Keratinocyte (primary cell): ENCODE measurements at regions not wholly inside any gene's neighbourhood (a gene's known extent, or its start where the extent isn't known, plus 50 kb on each side); places are given as distances from the start of the nearest gene placed in this dataset.

Experiments
- DNase-seq: peaks from one replicate; pipeline ENCODE4 v3.0.0-alpha.2; 2011; ENCODE audit warnings: low read depth, missing footprints, low spot score
- FAIRE-seq: peaks from 2 replicates; lab custom pipeline; 2011; peaks lifted over from hg19 to GRCh38; lab: Jason Lieb, UNC
- H2AFZ ChIP-seq: 2 replicates; pipeline ENCODE4 v1.6.0; 2012; ENCODE audit warnings: low read length, control low read depth, inconsistent platforms; ENCODE audit not compliant: control insufficient read depth
- H3K27ac ChIP-seq: 2 replicates; pipeline ENCODE4 v1.5.1; 2011; ENCODE audit warnings: low read length; ENCODE audit not compliant: control insufficient read depth, insufficient read depth
- H3K27me3 ChIP-seq: 3 replicates; pipeline ENCODE4 v1.6.0; 2011; ENCODE audit warnings: low read length; ENCODE audit not compliant: control insufficient read depth, insufficient read depth; ENCODE audit errors: extremely low read depth
- H3K36me3 ChIP-seq, 2 experiments: 2 replicates in 1 of 2; 3 replicates in 1 of 2; pipeline ENCODE4 v1.5.1; 2011; ENCODE audit warnings: low read length in 2 of 2, mild to moderate bottlenecking in 1 of 2; ENCODE audit not compliant: control insufficient read depth in 2 of 2, insufficient read depth in 2 of 2; ENCODE audit errors: extremely low read depth in 1 of 2
- H3K4me1 ChIP-seq: 3 replicates; pipeline ENCODE4 v1.5.1; 2011; ENCODE audit warnings: low read length; ENCODE audit not compliant: control insufficient read depth, insufficient read depth; ENCODE audit errors: extremely low read depth
- H3K4me2 ChIP-seq: 3 replicates; pipeline ENCODE4 v1.6.0; 2011; ENCODE audit warnings: low read depth, low read length; ENCODE audit not compliant: control insufficient read depth, insufficient read depth; ENCODE audit errors: extremely low read depth
- H3K4me3 ChIP-seq, 3 experiments: fragments of 200-600 bp in 1 of 3; sonication (generic) in 1 of 3; 2 replicates in 2 of 3; 3 replicates in 1 of 3; pipeline ENCODE4 v1.5.1; 2011 to 2016; ENCODE audit warnings: low read length in 3 of 3, mild to moderate bottlenecking in 3 of 3, control low read depth in 2 of 3, inconsistent platforms in 1 of 3, low read depth in 1 of 3, mixed read lengths in 1 of 3, mixed run types in 1 of 3, moderate library complexity in 1 of 3; ENCODE audit not compliant: control insufficient read depth in 2 of 3, insufficient read depth in 2 of 3; ENCODE audit errors: extremely low read depth in 1 of 3
- H3K79me2 ChIP-seq: 2 replicates; pipeline ENCODE4 v1.6.0; 2012; ENCODE audit warnings: low read length; ENCODE audit not compliant: control insufficient read depth, insufficient read depth
- H3K9ac ChIP-seq: 3 replicates; pipeline ENCODE4 v1.6.0; 2011; ENCODE audit warnings: low read length; ENCODE audit not compliant: control insufficient read depth, insufficient read depth; ENCODE audit errors: extremely low read depth
- H3K9me1 ChIP-seq: 3 replicates; pipeline ENCODE4 v1.6.0; 2011; ENCODE audit warnings: low read length; ENCODE audit not compliant: control insufficient read depth, insufficient read depth; ENCODE audit errors: extremely low read depth
- H3K9me3 ChIP-seq: 2 replicates; pipeline ENCODE4 v1.5.1; 2012; ENCODE audit warnings: low read depth, low read length; ENCODE audit not compliant: control insufficient read depth
- H4K20me1 ChIP-seq: 3 replicates; pipeline ENCODE4 v1.6.0; 2011; ENCODE audit warnings: low read length; ENCODE audit not compliant: control insufficient read depth, insufficient read depth; ENCODE audit errors: extremely low read depth
- EZH2 ChIP-seq: IDR thresholded peaks from one replicate; pipeline ENCODE4 v1.6.1; 2012; ENCODE audit warnings: inconsistent platforms, mild to moderate bottlenecking, low read length, moderate library complexity
- dilution Hi-C: fragments of 300-500 bp; cut with MboI; formaldehyde crosslinking; loops from one replicate; pipeline ENCODE4 v1.7.0; 2020; ENCODE audit warnings: low sequenced_read_pairs; ENCODE audit not compliant: extremely low pct_ligation_motif_present
- TF ChIP-seq, protein P1 (sequence below), 3 experiments: IDR thresholded peaks in 1 of 3; conservative IDR thresholded peaks in 1 of 3; optimal IDR thresholded peaks in 1 of 3; 2 replicates in 2 of 3; 3 replicates in 1 of 3; pipeline versions ENCODE3 to v1.5.1; 2011; ENCODE audit warnings: low read length in 3 of 3, mild to moderate bottlenecking in 3 of 3, moderate library complexity in 2 of 3, control low read depth in 1 of 3, inconsistent platforms in 1 of 3; ENCODE audit not compliant: insufficient read depth in 2 of 3; ENCODE audit errors: extremely low read depth in 1 of 3

GRCh38 chr1:189405419-189405818, 1072.2 kb downstream of the BRINP3 start:
- no peak overlapping the region for H3K4me3 ChIP-seq
- H2AFZ ChIP-seq = no peak overlapping the region
- no peaks in the 10 kb centered on the region for H3K79me2 ChIP-seq
- no peak overlapping the region for H3K27ac ChIP-seq
- H3K4me1 ChIP-seq = no peaks in the 10 kb centered on the region
- H3K27me3 ChIP-seq = no peaks in the 10 kb centered on the region
- no peaks in the 10 kb centered on the region for H3K9me1 ChIP-seq
- DNase-seq = no peak
- TF ChIP-seq, protein P1, sequence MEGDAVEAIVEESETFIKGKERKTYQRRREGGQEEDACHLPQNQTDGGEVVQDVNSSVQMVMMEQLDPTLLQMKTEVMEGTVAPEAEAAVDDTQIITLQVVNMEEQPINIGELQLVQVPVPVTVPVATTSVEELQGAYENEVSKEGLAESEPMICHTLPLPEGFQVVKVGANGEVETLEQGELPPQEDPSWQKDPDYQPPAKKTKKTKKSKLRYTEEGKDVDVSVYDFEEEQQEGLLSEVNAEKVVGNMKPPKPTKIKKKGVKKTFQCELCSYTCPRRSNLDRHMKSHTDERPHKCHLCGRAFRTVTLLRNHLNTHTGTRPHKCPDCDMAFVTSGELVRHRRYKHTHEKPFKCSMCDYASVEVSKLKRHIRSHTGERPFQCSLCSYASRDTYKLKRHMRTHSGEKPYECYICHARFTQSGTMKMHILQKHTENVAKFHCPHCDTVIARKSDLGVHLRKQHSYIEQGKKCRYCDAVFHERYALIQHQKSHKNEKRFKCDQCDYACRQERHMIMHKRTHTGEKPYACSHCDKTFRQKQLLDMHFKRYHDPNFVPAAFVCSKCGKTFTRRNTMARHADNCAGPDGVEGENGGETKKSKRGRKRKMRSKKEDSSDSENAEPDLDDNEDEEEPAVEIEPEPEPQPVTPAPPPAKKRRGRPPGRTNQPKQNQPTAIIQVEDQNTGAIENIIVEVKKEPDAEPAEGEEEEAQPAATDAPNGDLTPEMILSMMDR (optimal IDR thresholded peaks at IDR 0.05 in 1 of 3, IDR thresholded peaks at IDR 0.05 in 1 of 3, conservative IDR thresholded peaks at IDR 0.05 in 1 of 3; ENCODE audit: extremely low read depth in 1 of 3, insufficient read depth in 2 of 3, low read length in 3 of 3) = no peak
- TF ChIP-seq EZH2 = no peak
- no peaks in the 10 kb centered on the region for H3K36me3 ChIP-seq
- no peak for FAIRE-seq
- no peak overlapping the region for H3K4me2 ChIP-seq
- H3K9ac ChIP-seq = no peak overlapping the region
- H4K20me1 ChIP-seq = no peaks in the 10 kb centered on the region
- H3K9me3 ChIP-seq = no peaks in the 10 kb centered on the region
- dilution Hi-C loops = no loop called here

DNA sequence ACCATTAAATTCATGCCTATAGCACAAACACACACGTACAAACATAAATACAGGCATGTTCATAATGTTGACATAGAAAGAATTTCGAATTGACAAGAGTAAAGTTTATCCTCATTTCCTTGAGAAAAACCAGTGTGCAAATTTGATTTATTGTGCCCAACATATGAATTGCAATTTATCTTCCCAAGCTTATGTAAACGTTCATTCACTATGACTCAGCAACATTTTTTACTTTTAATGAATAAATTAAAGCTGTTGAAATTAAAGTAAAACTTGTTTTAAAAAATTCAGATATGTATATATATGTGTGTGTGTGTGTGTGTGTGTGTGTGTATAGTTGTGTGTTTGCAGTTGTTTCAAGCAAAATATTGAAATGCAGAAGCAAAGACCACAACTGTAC, 1067.9 kb downstream of the BRINP3 start:
- H3K9me3 ChIP-seq = no peaks in the 10 kb centered on the region
- no peaks in the 10 kb centered on the region for H3K79me2 ChIP-seq
- no peaks in the 10 kb centered on the region for H3K4me1 ChIP-seq
- H4K20me1 ChIP-seq = no peaks in the 10 kb centered on the region
- DNase-seq = no peak
- no peaks in the 10 kb centered on the region for H3K27me3 ChIP-seq
- TF ChIP-seq, protein P1 (optimal IDR thresholded peaks at IDR 0.05 in 1 of 3, IDR thresholded peaks at IDR 0.05 in 1 of 3, conservative IDR thresholded peaks at IDR 0.05 in 1 of 3; ENCODE audit: extremely low read depth in 1 of 3, insufficient read depth in 2 of 3, low read length in 3 of 3) = no peak
- TF ChIP-seq EZH2 = no peak
- no peak overlapping the region for H3K9ac ChIP-seq
- H3K27ac ChIP-seq = no peak overlapping the region
- no peak for FAIRE-seq
- no peaks in the 10 kb centered on the region for H3K9me1 ChIP-seq
- no peak overlapping the region for H2AFZ ChIP-seq
- H3K4me3 ChIP-seq = no peak overlapping the region
- no peaks in the 10 kb centered on the region for H3K36me3 ChIP-seq
- dilution Hi-C loops = no loop called here
- H3K4me2 ChIP-seq = no peak overlapping the region
